GM19463 (cell line): ENCODE measurements at regions not wholly inside any gene's neighbourhood (a gene's known extent, or its start where the extent isn't known, plus 50 kb on each side); places are given as distances from the start of the nearest gene placed in this dataset.
"Not testable (repeated sequence)": the region's sequence is repeated elsewhere in the genome, so short reads cannot be mapped to it uniquely, and the experiment has no call there.

ENCODE experiments used
- ATAC-seq: cut with Tn5 transposase; IDR thresholded peaks from one replicate; pipeline ENCODE4 v1.9.1; 2021; ENCODE audit warnings: mild to moderate bottlenecking, moderate library complexity; ENCODE audit not compliant: unreplicated experiment

DNA sequence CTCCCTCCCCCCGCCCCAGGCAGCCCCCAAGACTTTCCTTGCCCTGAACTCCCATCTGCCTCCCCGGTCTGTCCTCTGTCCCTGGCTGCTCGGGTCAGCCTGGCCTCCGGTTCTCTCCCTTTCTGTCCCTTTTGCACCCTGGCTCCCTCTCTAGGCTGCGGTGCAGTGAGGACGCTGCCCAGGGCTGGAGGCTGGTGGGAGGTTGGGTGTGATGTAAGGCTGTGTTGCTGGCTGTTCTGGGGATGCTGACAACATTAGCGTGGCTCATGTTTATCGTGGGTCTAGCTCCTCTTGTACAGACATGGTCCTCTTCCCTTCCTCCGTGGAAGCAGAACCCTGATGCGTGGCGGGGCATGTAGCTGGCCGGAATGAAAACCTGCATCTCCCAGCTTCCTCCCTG is 357.5 kb downstream of the CNTNAP3B start:
- not testable (repeated sequence) for ATAC-seq

- not testable (repeated sequence) for ATAC-seq
Measured at GRCh38 chr9:41754822-41755221, 374.4 kb downstream of the CNTNAP3B start.

DNA sequence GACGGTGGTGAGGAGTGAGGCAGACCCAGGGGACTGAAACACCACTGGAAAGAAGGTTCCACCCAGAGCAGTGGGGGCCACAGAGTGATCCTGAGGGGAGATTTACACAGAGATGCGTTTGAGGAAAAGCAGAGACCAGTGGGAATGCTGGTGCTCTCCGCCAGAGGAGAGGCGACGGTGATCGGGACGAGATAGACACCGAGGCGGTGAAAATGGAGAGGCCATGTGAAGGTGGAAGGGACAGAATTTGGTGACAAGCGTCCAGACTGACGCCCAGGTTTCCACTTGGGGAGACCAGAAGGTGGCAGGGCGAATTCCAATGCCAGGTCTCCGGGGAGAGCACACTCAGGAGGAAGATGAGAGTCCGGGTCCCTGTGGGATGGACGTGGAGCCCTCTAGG is 374.8 kb downstream of the CNTNAP3B start:
- ATAC-seq, result not testable (repeated sequence)

DNA sequence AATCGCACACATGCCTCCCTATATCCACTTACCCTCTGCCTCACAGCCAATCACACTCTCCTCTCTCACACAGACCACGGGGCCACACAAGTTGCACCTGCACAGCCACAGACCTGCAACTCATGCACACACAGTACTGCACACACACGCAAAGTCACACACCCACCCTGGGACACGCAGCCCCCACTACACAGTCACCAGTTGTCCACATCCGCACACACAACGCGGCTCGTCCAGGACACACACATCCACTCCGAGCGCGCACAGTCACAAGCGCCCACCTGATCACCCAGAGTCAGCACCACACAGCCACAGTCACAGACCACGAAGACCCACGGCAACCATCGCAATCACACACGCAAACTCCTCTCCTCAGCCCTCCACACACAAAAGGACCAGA is 387.3 kb downstream of the CNTNAP3B start:
- ATAC-seq, result not testable (repeated sequence)

GRCh38 chr9:41741173-41741572 is 388.1 kb downstream of the CNTNAP3B start:
- ATAC-seq, result not testable (repeated sequence)

DNA sequence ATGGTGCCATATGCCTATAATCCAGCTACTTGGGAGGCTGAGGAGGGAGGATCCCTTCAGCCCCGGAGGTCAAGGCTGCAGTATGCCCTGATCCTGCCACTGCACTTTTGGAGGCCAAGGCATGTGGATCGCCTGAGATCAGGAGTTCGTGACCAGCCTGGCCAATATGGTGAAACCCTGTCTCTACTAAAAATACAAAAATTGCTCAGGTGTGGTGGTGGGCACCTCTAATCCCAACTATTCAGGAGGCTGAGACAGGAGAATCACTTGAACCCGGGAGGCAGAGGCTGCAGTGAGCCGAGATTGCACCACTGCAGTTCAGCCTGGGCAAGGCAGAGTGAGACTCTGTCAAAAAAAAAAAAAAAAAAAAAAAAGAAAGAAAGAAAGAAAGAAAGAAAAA is 390.5 kb downstream of the CNTNAP3B start:
- not testable (repeated sequence) for ATAC-seq

DNA sequence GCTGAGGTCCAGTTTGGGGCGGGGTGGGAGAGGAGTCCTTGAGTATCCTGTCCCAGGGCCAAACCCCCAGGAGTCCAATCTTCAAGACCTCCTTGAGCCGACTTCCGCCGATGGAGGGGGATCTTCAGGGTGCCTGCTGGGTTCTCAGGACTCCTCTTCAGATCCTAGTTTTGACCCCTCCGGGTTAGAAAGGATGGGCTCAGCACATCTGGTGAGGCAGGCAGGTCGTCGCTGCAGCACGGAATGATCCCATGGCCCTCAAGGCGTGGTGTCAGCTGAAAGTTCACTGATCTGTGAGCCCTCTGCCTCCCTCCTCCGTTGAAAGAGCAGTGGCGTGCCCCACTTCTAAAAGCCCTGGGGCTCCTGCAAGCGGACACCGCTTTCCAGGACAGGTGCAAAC is 430.0 kb downstream of the CNTNAP3B start:
- not testable (repeated sequence) for ATAC-seq

DNA sequence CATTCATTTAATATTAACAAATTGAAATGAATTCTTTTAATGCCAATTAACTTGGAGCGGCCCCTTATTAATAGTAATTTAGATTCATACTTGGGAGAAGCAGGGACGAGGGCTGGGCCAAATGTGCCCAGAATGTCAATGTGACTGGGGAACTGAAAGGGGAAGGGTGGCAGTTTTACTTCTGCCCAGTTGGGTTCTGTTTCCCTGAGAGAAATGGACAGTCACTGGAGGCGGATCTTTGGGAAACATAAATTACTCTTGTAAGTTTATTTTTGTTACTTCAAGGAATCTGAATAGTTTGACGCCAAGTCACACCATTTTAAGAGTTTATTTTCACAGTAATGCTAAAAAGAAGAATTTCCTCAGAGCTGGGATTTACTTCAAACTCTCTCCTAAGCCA is 432.1 kb downstream of the CNTNAP3B start:
- not testable (repeated sequence) for ATAC-seq

DNA sequence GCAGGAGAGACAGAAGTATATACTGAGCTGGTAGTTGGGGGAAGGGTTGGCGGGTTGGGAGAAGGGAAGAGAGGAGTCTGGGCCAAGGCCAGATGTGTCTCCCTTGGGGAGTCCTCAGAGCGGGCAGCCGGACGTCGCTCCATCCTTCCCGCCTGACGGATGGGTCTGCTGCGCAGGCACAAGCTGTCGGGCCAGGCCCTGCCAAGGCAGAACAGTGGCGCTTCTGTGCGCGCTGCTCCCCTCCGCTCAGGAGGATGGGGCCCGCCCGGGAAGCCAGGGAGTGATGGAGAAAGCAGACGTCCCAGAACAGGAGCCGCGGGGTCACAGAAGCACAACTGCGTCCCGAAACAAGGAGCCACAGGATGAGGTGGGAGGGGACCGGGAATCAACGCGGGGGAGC is 449.9 kb downstream of the CNTNAP3B start:
- ATAC-seq, result not testable (repeated sequence)

- not testable (repeated sequence) for ATAC-seq
Measured at GRCh38 chr9:41663497-41664036, 465.7 kb downstream of the CNTNAP3B start.

DNA sequence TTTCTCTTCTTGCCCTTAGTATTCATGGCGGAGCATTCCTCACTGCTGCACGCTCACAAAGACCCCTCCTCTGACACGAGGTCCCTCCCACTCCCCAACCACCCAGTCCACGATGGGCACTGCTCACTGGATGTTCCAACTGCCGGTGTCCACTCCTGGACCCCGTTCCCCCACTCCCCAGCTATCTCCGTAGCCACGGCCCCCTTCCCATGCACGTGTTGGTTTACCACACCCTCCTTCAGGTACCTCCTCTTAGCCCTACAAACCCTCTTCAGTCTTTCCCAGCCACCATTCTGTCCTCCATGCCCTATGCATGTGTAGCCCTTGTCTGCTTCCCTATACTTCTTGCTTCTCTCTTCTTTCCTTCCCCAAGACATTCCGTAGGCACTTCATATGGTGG is 469.6 kb upstream of the ZNG1F start:
- ATAC-seq, result not testable (repeated sequence)

DNA sequence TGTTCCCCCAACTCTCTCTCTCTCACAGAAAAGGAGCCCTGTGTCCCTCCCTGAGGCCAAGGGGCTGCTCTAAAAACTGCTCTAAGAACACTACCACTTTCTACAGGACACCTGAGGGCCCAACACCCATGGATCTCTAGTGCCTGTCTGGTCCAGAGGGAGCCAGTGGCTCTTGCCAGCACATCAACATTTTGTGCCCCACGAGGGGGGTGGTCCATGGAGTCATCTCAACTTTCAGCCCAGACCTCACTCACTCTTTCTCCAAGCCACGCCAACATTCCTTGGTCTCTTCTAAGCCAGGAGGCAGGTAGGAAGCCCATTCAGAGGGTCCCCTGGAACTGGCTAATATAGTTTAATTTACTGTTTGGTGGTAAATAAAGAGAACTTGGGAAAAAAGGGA is 469.0 kb upstream of the ZNG1F start:
- not testable (repeated sequence) for ATAC-seq

GRCh38 chr9:41657141-41657540 is 468.0 kb upstream of the ZNG1F start:
- ATAC-seq, result not testable (repeated sequence)

- not testable (repeated sequence) for ATAC-seq
Measured at GRCh38 chr9:41655071-41655554, 466.0 kb upstream of the ZNG1F start.

DNA sequence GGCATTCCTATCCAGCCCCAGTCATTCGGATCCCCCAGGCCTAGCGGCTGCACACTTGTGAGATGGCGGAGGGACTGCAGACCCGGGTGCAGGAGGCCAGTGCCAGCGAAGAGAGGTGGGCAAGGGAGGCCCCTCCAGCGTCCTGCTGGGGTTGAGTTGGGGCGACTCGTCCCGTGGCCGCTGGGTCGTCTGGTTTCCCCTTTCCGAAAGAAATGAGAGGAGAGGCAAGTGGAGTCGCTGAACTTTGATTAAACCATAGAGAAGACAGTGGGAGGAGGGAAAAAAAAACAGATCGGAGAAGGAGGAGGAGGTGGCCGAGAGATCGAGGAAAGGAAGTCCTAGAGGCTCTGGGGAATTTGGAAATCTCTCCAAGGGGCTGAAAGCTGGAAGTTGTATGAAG is 465.2 kb upstream of the ZNG1F start:
- ATAC-seq, result not testable (repeated sequence)

DNA sequence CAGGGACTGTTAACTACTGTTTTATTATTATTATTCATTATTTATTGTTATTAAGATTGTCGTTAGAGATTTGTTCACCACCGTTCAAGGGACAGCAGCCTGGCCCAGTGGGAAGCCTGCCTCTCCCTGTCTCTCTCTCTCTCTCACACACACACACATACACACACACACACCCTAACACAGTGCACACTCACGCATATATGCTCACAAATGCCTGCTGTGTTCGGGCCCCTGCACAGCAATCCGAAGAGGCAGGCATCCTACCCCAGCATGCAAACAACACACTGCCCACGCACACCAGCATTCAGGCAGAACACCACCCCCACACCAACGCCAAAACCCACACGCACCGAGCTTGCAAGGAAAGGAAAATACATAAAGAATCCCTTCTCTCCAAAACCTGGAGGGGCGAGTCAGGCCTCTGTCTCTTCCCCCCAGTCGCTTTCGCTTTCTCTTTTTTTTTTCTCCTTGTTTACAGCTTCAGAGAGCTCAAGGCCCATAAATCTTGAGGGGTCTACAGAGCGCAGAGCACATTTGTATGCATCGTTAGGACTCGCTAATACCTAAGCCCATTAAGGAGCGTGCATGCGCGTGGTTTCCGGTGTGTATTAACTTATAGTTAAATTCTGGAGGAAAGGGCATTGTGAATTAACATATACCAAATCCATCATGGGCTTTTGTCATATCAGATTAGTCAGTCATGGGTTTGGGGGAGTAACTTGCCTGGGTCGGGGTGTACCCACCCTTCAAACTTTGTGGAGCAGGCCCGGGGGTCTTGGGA is 464.6 kb upstream of the ZNG1F start:
- ATAC-seq, result not testable (repeated sequence)

- not testable (repeated sequence) for ATAC-seq
Measured at GRCh38 chr9:41652800-41653199, 463.7 kb upstream of the ZNG1F start.

DNA sequence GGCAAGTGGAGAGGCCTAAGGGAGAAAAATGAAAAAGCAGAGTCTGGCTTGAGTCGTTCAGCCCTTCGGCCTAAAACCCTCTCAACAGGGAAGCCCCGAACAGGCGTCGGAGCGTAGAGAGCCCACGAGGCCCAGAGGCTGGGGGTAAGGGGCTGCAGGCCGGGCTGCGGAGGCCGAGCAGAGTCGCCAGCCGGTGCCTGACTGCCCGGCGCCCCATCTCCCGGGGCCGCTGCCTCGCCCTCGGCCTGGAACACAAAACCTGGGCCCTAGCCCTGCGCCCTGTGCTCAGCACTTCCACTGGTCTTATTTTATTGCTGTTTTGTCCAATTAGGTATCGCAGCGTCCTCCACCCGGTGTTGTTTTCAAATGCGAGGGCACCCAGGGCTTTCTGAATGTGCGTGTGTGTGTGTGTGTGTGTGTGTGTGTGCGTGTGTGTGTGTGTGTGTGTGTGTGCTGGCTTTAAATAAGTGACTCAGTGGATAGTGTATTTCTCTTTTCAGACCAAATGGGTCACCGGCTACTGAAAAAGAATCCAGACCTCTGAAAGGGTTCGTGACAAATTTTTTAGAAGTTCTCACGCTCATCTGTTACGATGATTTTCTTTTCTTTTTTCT is 463.1 kb upstream of the ZNG1F start:
- ATAC-seq, result not testable (repeated sequence)

DNA sequence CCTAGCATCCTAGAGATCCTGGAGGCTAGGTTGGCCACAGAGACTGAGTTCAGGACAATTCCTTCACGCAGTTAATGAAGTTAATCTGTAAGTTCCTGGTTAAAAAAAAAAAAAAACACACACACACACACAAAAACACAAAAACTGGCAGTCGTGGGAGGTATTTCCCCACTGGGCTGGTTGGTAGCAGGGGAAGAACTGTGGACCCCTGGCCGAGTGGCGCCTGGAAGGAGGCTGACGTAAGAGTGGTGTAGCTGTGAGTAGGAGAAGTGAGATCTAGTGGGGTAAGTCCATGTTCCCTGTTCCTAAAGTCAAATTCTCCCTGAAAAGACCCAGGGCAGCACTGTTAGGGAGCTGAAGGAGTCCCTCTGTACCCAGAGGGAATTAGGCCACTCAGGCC is 461.0 kb upstream of the ZNG1F start:
- not testable (repeated sequence) for ATAC-seq

GRCh38 chr9:41648564-41648963 is 459.4 kb upstream of the ZNG1F start:
- ATAC-seq, result not testable (repeated sequence)

GRCh38 chr9:41646246-41646645 is 457.1 kb upstream of the ZNG1F start:
- not testable (repeated sequence) for ATAC-seq
